Natural killer cell (primary cell): ENCODE measurements at regions not wholly inside any gene's neighbourhood (a gene's known extent, or its start where the extent isn't known, plus 50 kb on each side); places are given as distances from the start of the nearest gene placed in this dataset.

Experiments used
- ATAC-seq, 3 donors: fragments of 150-1000 bp in 2 of 3; fragments of 200-7000 bp in 1 of 3; cut with Tn5 transposase; 1 replicate in 1 of 3; 2 replicates in 2 of 3; pipeline ENCODE4 v1.10.0; 2021; ENCODE audit warnings: mild to moderate bottlenecking in 2 of 3, moderate library complexity in 2 of 3
- DNase-seq, 2 donors: peaks; one replicate each; pipeline versions ENCODE4 v3.0.0 to v3.0.0-alpha.2; 2013 to 2021; ENCODE audit warnings: mixed read lengths in 1 of 2
- H3K27ac ChIP-seq: one replicate; pipeline ENCODE4 v1.5.1; 2013; ENCODE audit warnings: mild to moderate bottlenecking, low read length
- H3K27me3 ChIP-seq: one replicate; pipeline ENCODE4 v1.6.1; 2013; ENCODE audit warnings: low read length; ENCODE audit not compliant: control insufficient read depth, insufficient read depth
- H3K36me3 ChIP-seq: one replicate; pipeline ENCODE4 v1.6.1; 2013; ENCODE audit warnings: low read length; ENCODE audit not compliant: control insufficient read depth, insufficient read depth
- H3K4me1 ChIP-seq: one replicate; pipeline ENCODE4 v1.6.1; 2013; ENCODE audit warnings: low read length; ENCODE audit not compliant: control insufficient read depth, insufficient read depth
- H3K4me3 ChIP-seq: one replicate; pipeline ENCODE4 v1.5.1; 2013; ENCODE audit warnings: low read length
- H3K9me3 ChIP-seq: one replicate; pipeline ENCODE4 v1.6.1; 2013; ENCODE audit warnings: low read length; ENCODE audit not compliant: control insufficient read depth, insufficient read depth
- H3K27ac Mint-ChIP-seq, 2 donors: one replicate each; pipeline ENCODE4 v1.8.0; 2022; ENCODE audit warnings: mild to moderate bottlenecking in 2 of 2, mixed read lengths in 2 of 2, moderate library complexity in 1 of 2
- H3K27me3 Mint-ChIP-seq, 2 donors: one replicate each; pipeline ENCODE4 v1.8.0; 2022; ENCODE audit warnings: low read depth in 2 of 2, mixed read lengths in 2 of 2
- H3K36me3 Mint-ChIP-seq: one replicate; pipeline ENCODE4 v1.8.0; 2022; ENCODE audit warnings: mixed read lengths
- H3K4me1 Mint-ChIP-seq, 2 donors: one replicate each; pipeline ENCODE4 v1.8.0; 2022; ENCODE audit warnings: mixed read lengths in 2 of 2
- H3K4me3 Mint-ChIP-seq: one replicate; pipeline ENCODE4 v1.8.0; 2022; ENCODE audit warnings: mild to moderate bottlenecking, moderate library complexity, mixed read lengths
- H3K9me3 Mint-ChIP-seq, 2 donors: one replicate each; pipeline ENCODE4 v1.8.0; 2022; ENCODE audit warnings: mixed read lengths in 2 of 2
- WGBS: methylation state at CpG from one replicate; pipeline ENCODE4 v1.1.7; 2013; ENCODE audit warnings: missing lambda C conversion rate; ENCODE audit not compliant: insufficient coverage; 5-methylcytosine and 5-hydroxymethylcytosine counted together
- intact Hi-C: fragments of 100-400 bp; cut with micrococcal nuclease; formaldehyde crosslinking; loops from one replicate; pipeline ENCODE4 v1.14.2; 2022
- TF ChIP-seq, protein P1 (sequence below): fragments of 200-600 bp; IDR thresholded peaks from one replicate; pipeline ENCODE4 v1.8.0; 2022; ENCODE audit warnings: antibody characterized with exemption

DNA sequence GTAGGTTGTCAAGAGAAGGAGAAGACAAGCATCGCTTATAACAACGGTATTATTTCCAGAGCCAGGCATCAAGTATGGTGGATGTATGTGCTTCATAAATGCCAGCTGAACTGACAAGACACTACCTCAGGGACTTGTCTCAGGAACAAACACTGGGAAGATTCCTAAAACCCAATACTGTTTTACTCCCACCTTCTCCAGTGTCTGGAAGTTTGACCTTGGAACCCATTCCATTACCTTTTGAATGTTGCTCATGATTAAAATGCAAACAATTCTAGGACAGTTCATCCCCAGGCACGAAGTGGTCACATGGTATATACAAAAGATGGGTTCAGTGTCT, 300.1 kb downstream of the ADGB start:
- WGBS = 89% methylated on average over 3 of the region's 3 CpGs
- ATAC-seq = no peak

DNA sequence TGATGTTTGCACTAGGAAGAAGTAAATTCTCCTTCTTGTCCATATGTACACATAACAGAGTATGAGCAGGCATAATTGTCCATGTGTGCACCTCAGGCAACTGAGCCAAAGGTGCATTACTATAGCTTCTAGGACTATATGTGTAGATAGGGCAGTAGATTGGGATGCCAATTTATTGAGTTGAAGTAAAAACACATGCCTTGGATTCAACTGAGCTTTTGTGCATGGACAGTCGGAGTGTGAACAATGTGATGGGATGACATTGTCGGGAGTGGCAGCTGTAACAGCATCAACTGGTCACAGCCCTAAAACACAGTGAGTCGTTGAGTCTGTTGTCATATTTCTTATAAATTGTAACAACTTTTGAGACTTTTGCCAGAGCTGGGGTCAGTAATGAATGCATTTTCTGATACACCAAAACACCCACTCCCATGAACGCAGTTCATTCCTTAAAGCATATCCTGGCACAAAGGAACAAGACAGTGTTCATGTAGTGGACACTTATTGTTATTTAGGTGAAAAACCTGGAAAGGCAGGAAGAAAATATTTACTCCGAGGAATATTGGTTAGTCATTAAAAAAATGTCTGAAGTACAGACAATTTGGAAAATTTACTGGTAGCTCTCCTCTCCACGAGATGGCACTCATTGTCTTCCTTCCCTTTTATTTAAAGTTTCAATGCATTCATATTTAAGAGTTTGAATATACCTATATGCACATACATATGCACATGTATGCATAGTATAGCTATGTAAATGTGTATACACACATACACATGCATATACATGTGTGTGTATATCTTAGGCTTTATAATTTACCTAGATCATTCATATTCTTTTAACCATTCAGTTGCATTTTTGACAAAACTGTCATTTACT, 302.0 kb upstream of the STXBP5 start:
- Histone ChIP-seq H3K9me3 (no peaks in the 10 kb centered on the region), H3K36me3 (no peaks in the 10 kb centered on the region), H3K27ac (no peak overlapping the region), H3K27me3 (no peaks in the 10 kb centered on the region), H3K4me3 (no peak overlapping the region), H3K4me1 (no peaks in the 10 kb centered on the region)
- Mint-ChIP-seq H3K36me3 (no peaks in the 10 kb centered on the region), H3K27me3 (peaks cover 0 to 4% of the 10 kb centered on the region in 2 donors), H3K4me1 (no peaks in the 10 kb centered on the region), H3K4me3 (no peak overlapping the region), H3K27ac (no peak overlapping the region), H3K9me3 (no peaks in the 10 kb centered on the region)
- TF ChIP-seq, protein P1, sequence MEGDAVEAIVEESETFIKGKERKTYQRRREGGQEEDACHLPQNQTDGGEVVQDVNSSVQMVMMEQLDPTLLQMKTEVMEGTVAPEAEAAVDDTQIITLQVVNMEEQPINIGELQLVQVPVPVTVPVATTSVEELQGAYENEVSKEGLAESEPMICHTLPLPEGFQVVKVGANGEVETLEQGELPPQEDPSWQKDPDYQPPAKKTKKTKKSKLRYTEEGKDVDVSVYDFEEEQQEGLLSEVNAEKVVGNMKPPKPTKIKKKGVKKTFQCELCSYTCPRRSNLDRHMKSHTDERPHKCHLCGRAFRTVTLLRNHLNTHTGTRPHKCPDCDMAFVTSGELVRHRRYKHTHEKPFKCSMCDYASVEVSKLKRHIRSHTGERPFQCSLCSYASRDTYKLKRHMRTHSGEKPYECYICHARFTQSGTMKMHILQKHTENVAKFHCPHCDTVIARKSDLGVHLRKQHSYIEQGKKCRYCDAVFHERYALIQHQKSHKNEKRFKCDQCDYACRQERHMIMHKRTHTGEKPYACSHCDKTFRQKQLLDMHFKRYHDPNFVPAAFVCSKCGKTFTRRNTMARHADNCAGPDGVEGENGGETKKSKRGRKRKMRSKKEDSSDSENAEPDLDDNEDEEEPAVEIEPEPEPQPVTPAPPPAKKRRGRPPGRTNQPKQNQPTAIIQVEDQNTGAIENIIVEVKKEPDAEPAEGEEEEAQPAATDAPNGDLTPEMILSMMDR = no peak
- ATAC-seq (no peak), DNase-seq (peak in 1 of 2 donors; percentile 19)
- intact Hi-C loops = no loop called here
- WGBS = 90% methylated on average over 4 of the region's 6 CpGs

More for the DNA sequence above, 300.1 kb downstream of the ADGB start:
- no peak for DNase-seq
- no peak overlapping the region for H3K4me3 ChIP-seq
- Mint-ChIP-seq H3K36me3 (no peaks in the 10 kb centered on the region), H3K27ac (no peak overlapping the region), H3K9me3 (peaks cover 2 to 3% of the 10 kb centered on the region in 2 donors), H3K4me1 (no peaks in the 10 kb centered on the region), H3K4me3 (no peak overlapping the region), H3K27me3 (peaks cover 0 to 8% of the 10 kb centered on the region in 2 donors)
- H3K4me1 ChIP-seq = no peaks in the 10 kb centered on the region
- no peak overlapping the region for H3K27ac ChIP-seq
- intact Hi-C loops = no loop called here
- TF ChIP-seq, protein P1 = no peak
- H3K27me3 ChIP-seq = no peaks in the 10 kb centered on the region
- no peaks in the 10 kb centered on the region for H3K9me3 ChIP-seq
- H3K36me3 ChIP-seq = no peaks in the 10 kb centered on the region

DNA sequence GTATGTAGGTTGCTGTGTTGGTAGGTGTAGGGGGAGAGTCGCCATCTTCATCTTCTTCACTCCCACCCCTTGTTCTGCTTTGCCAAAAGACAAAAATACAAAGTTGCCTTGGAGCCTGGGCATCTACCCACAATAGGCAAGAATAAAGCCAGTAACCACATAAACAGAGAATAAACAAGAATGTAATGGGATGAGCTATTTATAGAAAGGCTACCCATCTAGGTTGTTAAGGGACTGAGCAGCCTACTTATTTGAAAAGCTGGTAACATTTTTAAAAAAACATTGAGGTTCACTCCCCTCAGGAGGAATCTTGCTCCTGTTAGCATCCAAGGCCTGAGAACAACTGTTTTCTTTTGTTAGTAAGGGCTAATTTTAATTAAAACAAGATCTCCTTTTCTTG, 301.4 kb upstream of the STXBP5 start:
- no peak overlapping the region for H3K4me3 Mint-ChIP-seq
- DNase-seq (no peak), ATAC-seq (no peak)
- H3K4me1 Mint-ChIP-seq = no peaks in the 10 kb centered on the region
- WGBS = no CpG with 5 or more reads among the region's 1 CpG
- Histone ChIP-seq H3K9me3 (no peaks in the 10 kb centered on the region), H3K27ac (no peak overlapping the region), H3K4me3 (no peak overlapping the region), H3K27me3 (no peaks in the 10 kb centered on the region), H3K36me3 (no peaks in the 10 kb centered on the region), H3K4me1 (no peaks in the 10 kb centered on the region)
- TF ChIP-seq, protein P1 = no peak
- no peaks in the 10 kb centered on the region for H3K36me3 Mint-ChIP-seq
- no peaks in the 10 kb centered on the region for H3K27me3 Mint-ChIP-seq
- H3K27ac Mint-ChIP-seq = no peak overlapping the region
- H3K9me3 Mint-ChIP-seq = no peaks in the 10 kb centered on the region
- intact Hi-C loops = no loop called here

DNA sequence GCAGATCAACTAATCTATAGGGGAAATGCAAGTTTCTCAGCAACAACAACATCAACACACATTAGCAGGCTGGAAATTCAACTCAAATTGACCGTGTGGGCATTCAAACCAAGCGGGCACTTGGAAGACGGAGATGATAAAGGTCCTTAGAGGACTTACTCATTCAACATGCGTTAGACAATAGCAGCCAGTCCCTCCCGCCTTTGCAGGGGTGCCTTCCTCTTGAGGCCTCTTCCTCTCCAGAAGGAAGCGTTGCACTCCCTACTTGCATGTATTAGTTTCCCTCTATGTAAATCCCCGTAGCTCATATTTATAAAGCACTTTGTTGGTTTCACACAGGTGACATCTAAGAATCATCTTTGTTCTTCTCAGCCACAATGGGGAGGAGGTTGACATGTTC, 300.8 kb upstream of the STXBP5 start:
- DNase-seq (no peak), ATAC-seq (no peak)
- H3K4me3 ChIP-seq = no peak overlapping the region
- H3K36me3 Mint-ChIP-seq = no peaks in the 10 kb centered on the region
- no peak overlapping the region for H3K27ac ChIP-seq
- H3K36me3 ChIP-seq = no peaks in the 10 kb centered on the region
- intact Hi-C loops = no loop called here
- no peaks in the 10 kb centered on the region for H3K9me3 Mint-ChIP-seq
- H3K27me3 Mint-ChIP-seq = no peaks in the 10 kb centered on the region
- H3K4me3 Mint-ChIP-seq = no peak overlapping the region
- H3K27me3 ChIP-seq = no peaks in the 10 kb centered on the region
- WGBS = 83% methylated on average over 7 of the region's 7 CpGs
- no peak overlapping the region for H3K27ac Mint-ChIP-seq
- TF ChIP-seq, protein P1 = no peak
- no peaks in the 10 kb centered on the region for H3K4me1 Mint-ChIP-seq
- no peaks in the 10 kb centered on the region for H3K9me3 ChIP-seq
- H3K4me1 ChIP-seq = no peaks in the 10 kb centered on the region
